Mesodermal cell (in vitro differentiated cells): ENCODE measurements at regions not wholly inside any gene's neighbourhood (a gene's known extent, or its start where the extent isn't known, plus 50 kb on each side); places are given as distances from the start of the nearest gene placed in this dataset.
"Not testable (repeated sequence)": the region's sequence is repeated elsewhere in the genome, so short reads cannot be mapped to it uniquely, and the experiment has no call there.

ENCODE experiments used
- H3K27ac ChIP-seq: 2 replicates; pipeline ENCODE4 v1.7.0; 2013; ENCODE audit warnings: mild to moderate bottlenecking, low read depth, low read length, moderate library complexity; ENCODE audit not compliant: severe bottlenecking
- H3K36me3 ChIP-seq: 2 replicates; pipeline ENCODE4 v1.7.1; 2013; ENCODE audit warnings: mild to moderate bottlenecking, low read length, moderate library complexity; ENCODE audit not compliant: control insufficient read depth, insufficient read depth
- H3K4me1 ChIP-seq: one replicate; pipeline ENCODE4 v1.7.1; 2013; ENCODE audit warnings: mild to moderate bottlenecking, low read length; ENCODE audit not compliant: insufficient read depth, control insufficient read depth, poor library complexity, severe bottlenecking
- H3K4me3 ChIP-seq: 2 replicates; pipeline ENCODE4 v1.7.0; 2013; ENCODE audit warnings: low read length, control low read depth, mild to moderate bottlenecking; ENCODE audit not compliant: insufficient read depth, poor library complexity, severe bottlenecking; ENCODE audit errors: extremely low read depth
- H3K9me3 ChIP-seq: 2 replicates; pipeline ENCODE4 v1.7.1; 2013; ENCODE audit warnings: mild to moderate bottlenecking, low read length, moderate library complexity; ENCODE audit not compliant: control insufficient read depth
- WGBS, 2 experiments: methylation state at CpG; one replicate each; pipeline ENCODE4 v1.1.5; 2013; ENCODE audit warnings: missing lambda C conversion rate in 2 of 2; ENCODE audit not compliant: insufficient coverage in 2 of 2; 5-methylcytosine and 5-hydroxymethylcytosine counted together

GRCh38 chr16:5234295-5235050 lies 136.9 kb upstream of the EEF2KMT start:
- WGBS, 2 experiments: 86 to 90% methylated on average over 14 to 18 of the region's 21 CpGs
- Histone ChIP-seq H3K36me3 (no peaks in the 10 kb centered on the region), H3K9me3 (peaks cover 3% of the 10 kb centered on the region), H3K4me1 (no peaks in the 10 kb centered on the region), H3K27ac (no peak overlapping the region), H3K4me3 (no peak overlapping the region)

DNA sequence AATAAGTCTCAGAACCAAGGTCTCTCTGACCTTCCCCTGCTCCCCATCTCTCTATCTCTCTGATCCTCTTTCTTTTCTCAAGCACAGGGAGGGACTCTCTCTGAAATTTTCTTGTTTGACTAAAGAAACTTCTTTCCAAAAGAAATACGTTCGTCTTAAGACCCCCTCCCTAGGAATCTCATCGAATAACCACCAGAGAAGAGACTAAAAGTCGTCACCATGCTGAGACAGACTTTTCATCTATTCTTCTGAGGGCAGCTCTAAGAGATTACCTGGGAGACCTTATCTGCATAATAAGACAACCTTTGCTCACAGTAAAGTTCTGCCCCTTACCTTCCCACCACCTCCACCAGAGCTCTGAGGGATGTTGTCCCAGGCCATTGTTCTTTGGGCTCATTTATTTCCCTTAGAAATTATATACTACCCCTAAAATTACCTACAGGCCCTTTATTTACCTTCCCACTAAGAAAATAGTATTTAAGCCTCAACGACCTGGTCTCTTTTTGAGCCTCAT lies 133.7 kb upstream of the EEF2KMT start:
- Histone ChIP-seq H3K36me3 (no peaks in the 10 kb centered on the region), H3K9me3 (peaks cover 3% of the 10 kb centered on the region), H3K4me1 (no peaks in the 10 kb centered on the region), H3K4me3 (no peak overlapping the region), H3K27ac (no peak overlapping the region)
- WGBS, 2 experiments: 55 to 66% methylated on average over 5 of the region's 5 CpGs

- H3K4me1 ChIP-seq: no peaks in the 10 kb centered on the region
- no peak overlapping the region for H3K27ac ChIP-seq
- 21 to 25% methylated on average over 3 of the region's 3 CpGs for WGBS, 2 experiments
- peaks cover 3% of the 10 kb centered on the region for H3K9me3 ChIP-seq
- no peak overlapping the region for H3K4me3 ChIP-seq
- H3K36me3 ChIP-seq: no peaks in the 10 kb centered on the region
Observed at GRCh38 chr16:5228369-5228768, 130.8 kb upstream of the EEF2KMT start.

GRCh38 chr16:5225931-5226655 lies 128.5 kb upstream of the EEF2KMT start:
- 78 to 83% methylated on average over 7 to 8 of the region's 10 CpGs for WGBS, 2 experiments

DNA sequence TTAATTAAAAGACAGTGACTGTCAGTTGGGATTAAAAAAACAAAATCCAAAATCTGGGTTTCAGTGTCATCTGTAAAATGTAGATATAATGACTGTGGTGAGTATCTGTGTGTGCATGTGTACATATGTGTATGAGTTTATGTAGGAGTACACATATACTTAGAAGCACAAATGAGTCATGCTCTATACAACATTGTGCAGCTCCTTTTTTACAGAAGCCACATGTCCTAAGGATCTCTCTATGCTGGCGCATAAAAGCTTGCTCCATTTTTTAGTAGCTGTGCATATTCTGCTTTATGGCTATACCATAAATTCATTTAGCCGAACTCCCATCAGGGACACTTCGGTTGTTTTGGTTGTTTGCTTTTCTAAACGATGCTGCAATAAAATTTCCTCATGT lies 125.2 kb upstream of the EEF2KMT start:
- WGBS, 2 experiments: 93% methylated on average over 3 to 4 of the region's 4 CpGs
- no peaks in the 10 kb centered on the region for H3K4me1 ChIP-seq

More at GRCh38 chr16:5225931-5226655, 128.5 kb upstream of the EEF2KMT start:
- H3K36me3 ChIP-seq: no peaks in the 10 kb centered on the region
- no peak overlapping the region for H3K4me3 ChIP-seq
- H3K4me1 ChIP-seq: no peaks in the 10 kb centered on the region
- H3K9me3 ChIP-seq: no peaks in the 10 kb centered on the region
- H3K27ac ChIP-seq: no peak overlapping the region

GRCh38 chr16:5221831-5222230 lies 124.2 kb upstream of the EEF2KMT start:
- whole genome bisulfite sequencing, 2 experiments: 95 to 96% methylated on average over 7 to 9 of the region's 20 CpGs
- not testable (repeated sequence) for H3K4me3 ChIP-seq, H3K9me3 ChIP-seq, H3K27ac ChIP-seq, H3K4me1 ChIP-seq, H3K36me3 ChIP-seq

More for the DNA sequence above, 125.2 kb upstream of the EEF2KMT start:
- H3K36me3 ChIP-seq: no peaks in the 10 kb centered on the region
- H3K27ac ChIP-seq: no peak overlapping the region
- no peaks in the 10 kb centered on the region for H3K9me3 ChIP-seq
- H3K4me3 ChIP-seq: no peak overlapping the region

GRCh38 chr16:5220705-5221104 lies 123.1 kb upstream of the EEF2KMT start:
- H3K4me3 ChIP-seq: no peak overlapping the region
- no peaks in the 10 kb centered on the region for H3K36me3 ChIP-seq
- 89 to 92% methylated on average over 2 of the region's 4 CpGs for WGBS, 2 experiments
- H3K4me1 ChIP-seq: peaks cover 3% of the 10 kb centered on the region
- H3K9me3 ChIP-seq: no peaks in the 10 kb centered on the region
- no peak overlapping the region for H3K27ac ChIP-seq

DNA sequence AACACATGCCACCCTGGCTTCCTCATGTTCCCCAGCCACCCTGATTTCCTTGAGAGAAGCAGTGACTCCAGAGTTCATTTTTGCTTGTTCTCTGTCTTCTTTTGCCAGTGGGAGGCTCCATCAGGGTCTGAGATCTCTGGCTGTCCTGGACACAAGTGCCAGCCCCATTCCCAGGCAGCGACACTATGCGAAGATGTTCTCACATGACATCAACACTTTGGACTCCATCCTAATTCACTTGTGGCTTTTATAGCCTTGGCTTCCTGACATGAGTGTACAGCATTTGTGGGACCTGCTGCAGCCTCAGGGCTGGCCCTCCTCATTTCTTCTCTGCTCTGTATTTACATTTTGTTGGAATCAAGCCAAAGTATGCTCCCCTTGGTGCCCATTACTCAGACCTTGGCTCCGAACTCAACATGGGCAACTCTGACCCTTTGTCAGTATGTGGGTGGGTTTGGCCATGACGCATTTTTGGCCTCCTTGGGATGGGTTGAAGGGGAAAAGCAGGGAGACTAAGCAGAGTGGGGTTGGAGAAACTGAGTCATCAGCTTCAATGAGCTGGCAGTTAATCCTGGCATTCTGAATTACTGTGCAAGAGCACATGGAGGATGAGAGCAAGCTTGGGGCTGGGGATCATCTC lies 119.0 kb upstream of the EEF2KMT start:
- WGBS, 2 experiments: 86 to 97% methylated on average over 4 of the region's 4 CpGs
- no peak overlapping the region for H3K4me3 ChIP-seq
- peaks cover 3% of the 10 kb centered on the region for H3K4me1 ChIP-seq
- no peaks in the 10 kb centered on the region for H3K9me3 ChIP-seq
- no peaks in the 10 kb centered on the region for H3K36me3 ChIP-seq
- H3K27ac ChIP-seq: no peak overlapping the region

GRCh38 chr16:5215901-5216300 lies 118.3 kb upstream of the EEF2KMT start:
- Histone ChIP-seq H3K9me3 (no peaks in the 10 kb centered on the region), H3K27ac (no peak overlapping the region), H3K4me3 (no peak overlapping the region), H3K36me3 (no peaks in the 10 kb centered on the region), H3K4me1 (peaks cover 3% of the 10 kb centered on the region)
- WGBS, 2 experiments: 63 to 100% methylated on average over 1 of the region's 2 CpGs

DNA sequence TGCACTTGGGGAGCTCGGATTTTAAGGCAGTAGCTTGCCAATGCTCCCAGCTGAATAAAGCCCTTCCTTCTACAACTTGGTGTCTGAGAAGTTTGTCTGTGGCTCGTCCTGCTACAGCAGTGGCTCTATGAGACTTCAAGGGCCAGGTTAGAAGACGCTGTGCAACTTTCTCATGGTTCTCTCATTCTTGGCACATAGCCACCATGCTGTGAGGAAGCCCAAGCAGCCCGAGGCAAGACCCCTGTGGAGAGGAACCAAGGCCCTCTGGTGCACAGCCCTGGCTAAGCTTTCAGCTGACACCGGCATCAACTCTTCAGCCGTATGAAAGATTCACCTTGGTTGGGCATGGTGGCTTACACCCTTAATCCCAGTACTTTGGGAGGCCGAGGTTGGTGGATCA lies 116.9 kb upstream of the EEF2KMT start:
- Histone ChIP-seq H3K36me3 (no peaks in the 10 kb centered on the region), H3K4me3 (no peak overlapping the region), H3K9me3 (no peaks in the 10 kb centered on the region), H3K27ac (no peak overlapping the region), H3K4me1 (peaks cover 3% of the 10 kb centered on the region)
- WGBS, 2 experiments: 74 to 88% methylated on average over 6 of the region's 7 CpGs
